ENCODE measurements at regions not wholly inside any gene's neighbourhood (a gene's known extent, or its start where the extent isn't known, plus 50 kb on each side); places are given as distances from the start of the nearest gene placed in this dataset.

- CTCF ChIA-PET (ENCODE audit: low intra/inter-chr PET ratio), result no interaction called here
- intact Hi-C loops (cut with micrococcal nuclease), result loop anchor here (5.0 kb wide), 1 partner anchor 90 kb away; no protein-coding TSS in a partner anchor
Observed at GRCh38 chr10:17506856-17507471, 52.6 kb upstream of the ST8SIA6 start.

More at GRCh38 chr10:17506856-17507471, 52.6 kb upstream of the ST8SIA6 start:
- WGBS (ENCODE audit: insufficient coverage, low coverage, missing lambda C conversion rate), result 46% methylated on average over 3 of the region's 3 CpGs
- FAIRE-seq, result no peak
- Histone ChIP-seq H4K20me1 (replicated peaks; ENCODE audit: control insufficient read depth, insufficient read depth, low read length) (no peaks in the 10 kb centered on the region), H3K9me3 (replicated peaks; ENCODE audit: control insufficient read depth, insufficient read depth, low read depth, low read length) (0 out of 2 replicates have a peak, but pooled peaks cover 2% of the 10 kb centered on the region), H3K9ac (ENCODE audit: insufficient read depth in 1 of 2, low read depth in 2 of 2, low read length in 2 of 2) (peak overlapping the region in 1 of 2 experiments; percentile 52; a peak in 2 of 4 replicates), H3K9me1 (ENCODE audit: control insufficient read depth, insufficient read depth, low read length) (no peaks in the 10 kb centered on the region), H3K27ac (ENCODE audit: extremely low read depth, low read depth, low read length) (peak overlapping the region; percentile 78), H3K79me2 (ENCODE audit: control insufficient read depth, insufficient read depth, low read length) (peaks cover 15% of the 10 kb centered on the region; the same call in 2 of the 3 replicates), H2AFZ (ENCODE audit: low read depth, low read length) (peak overlapping the region; percentile 89), H3K4me2 (ENCODE audit: insufficient read depth, low read length) (peak overlapping the region; percentile 71), H3K27me3 (ENCODE audit: control insufficient read depth in 2 of 2, insufficient read depth in 2 of 2, low read length in 2 of 2) (no peaks in the 10 kb centered on the region), H3K4me1 (replicated peaks in 1 of 2; ENCODE audit: control insufficient read depth in 2 of 2, insufficient read depth in 2 of 2, low read length in 2 of 2) (peaks cover 10 to 57% of the 10 kb centered on the region in 2 experiments), H3K36me3 (ENCODE audit: control insufficient read depth, insufficient read depth, low read length) (peaks cover 9% of the 10 kb centered on the region; the same call in 2 of the 3 replicates), H3K4me3 (no peak overlapping the region)
- BruUV-seq (replicated peaks), result no TSS peak
- POLR2A ChIA-PET, result interaction anchor here (0.6 to 2.6 kb wide), 4 partner anchors 10 to 111 kb away, joined by 3 to 13 read pairs (median 4); no protein-coding TSS in a partner anchor
- peak; percentile 18 for ATAC-seq
- DNase-seq (ENCODE audit: extremely low read depth in 1 of 4, low spot score in 3 of 4), result peak in 1 of 4 experiments; percentile 15
- in situ Hi-C loops (cut with MboI), result no loop called here
- TF ChIP-seq GATAD2A (IDR thresholded peaks at IDR 0.05) (0 out of 2 replicates have a peak, but pooled peaks have one; percentile 41), PHF20 (IDR thresholded peaks at IDR 0.05; ENCODE audit: partially characterized antibody) (no peak), ZBTB26 (CRISPR knock-in tag; IDR thresholded peaks at IDR 0.05) (no peak), CREB3 (tag; conservative IDR thresholded peaks at IDR 0.05; ENCODE audit: low read depth) (peak; percentile 68; the same call in 1 of the 2 replicates), MEF2D (tag; conservative IDR thresholded peaks at IDR 0.05; ENCODE audit: low read depth) (0 out of 2 replicates have a peak, but pooled peaks have one; percentile 35), KDM4B (IDR thresholded peaks at IDR 0.05; ENCODE audit: borderline replicate concordance in 2 of 2, low read depth in 1 of 2) (0 out of 4 replicates have a peak, but pooled peaks of 1 of the 2 experiments have one; percentile 46), PYGO2 (tag; IDR thresholded peaks at IDR 0.05) (peak; percentile 11; the same call in 1 of the 2 replicates), NCOA6 (IDR thresholded peaks at IDR 0.05) (0 out of 2 replicates have a peak, but pooled peaks have one; percentile 9), YY1 (IDR thresholded peaks at IDR 0.05; ENCODE audit: borderline replicate concordance in 1 of 3, control insufficient read depth in 1 of 3, extremely low read depth in 1 of 3, insufficient read depth in 3 of 3, insufficient read length in 1 of 3, insufficient replicate concordance in 2 of 3, low read depth in 1 of 3, low read length in 2 of 3) (peak in 1 of 3 experiments; percentile 23), EHMT2 (IDR thresholded peaks at IDR 0.05) (0 out of 2 replicates have a peak, but pooled peaks have one; percentile 58), ZNF592 (IDR thresholded peaks at IDR 0.05) (peak; percentile 54; the same call in 1 of the 2 replicates)

Measured in K562 (cell line).